HS-27A (cell line): ENCODE measurements at regions not wholly inside any gene's neighbourhood (a gene's known extent, or its start where the extent isn't known, plus 50 kb on each side); places are given as distances from the start of the nearest gene placed in this dataset.
"Not testable (repeated sequence)": the region's sequence is repeated elsewhere in the genome, so short reads cannot be mapped to it uniquely, and the experiment has no call there.

Source experiments
- DNase-seq: peaks from one replicate; pipeline ENCODE4 v3.0.0-alpha.2; 2012; ENCODE audit warnings: low read depth, missing footprints

- not testable (repeated sequence) for DNase-seq
Observed at GRCh38 chr7:65621580-65622201, 248.0 kb downstream of the ZNF92 start.

- not testable (repeated sequence) for DNase-seq
Observed at GRCh38 chr7:65631236-65631635, 241.6 kb upstream of the VKORC1L1 start.

GRCh38 chr7:65633587-65634404, 239.1 kb upstream of the VKORC1L1 start:
- not testable (repeated sequence) for DNase-seq

GRCh38 chr7:65638918-65639317, 234.0 kb upstream of the VKORC1L1 start:
- not testable (repeated sequence) for DNase-seq

DNA sequence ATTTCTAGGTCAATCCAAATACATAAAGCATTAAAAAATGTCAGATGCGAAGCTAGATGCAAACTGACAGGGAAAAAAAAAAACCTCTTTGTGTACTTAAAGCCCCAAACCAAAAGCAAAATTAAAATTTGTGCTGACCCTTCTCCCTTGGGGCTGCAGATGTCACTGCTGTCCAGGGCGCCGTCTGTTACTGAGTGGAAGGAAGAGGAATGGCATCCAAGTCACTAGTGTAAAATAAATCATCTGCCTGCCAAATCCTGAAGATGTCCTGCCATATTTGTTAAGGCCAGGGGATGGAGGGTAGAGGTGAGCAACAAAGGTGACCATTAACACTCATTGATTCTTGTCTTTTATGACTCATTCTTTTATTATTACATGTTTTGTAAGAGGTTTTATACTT, 233.2 kb upstream of the VKORC1L1 start:
- DNase-seq: not testable (repeated sequence)

DNA sequence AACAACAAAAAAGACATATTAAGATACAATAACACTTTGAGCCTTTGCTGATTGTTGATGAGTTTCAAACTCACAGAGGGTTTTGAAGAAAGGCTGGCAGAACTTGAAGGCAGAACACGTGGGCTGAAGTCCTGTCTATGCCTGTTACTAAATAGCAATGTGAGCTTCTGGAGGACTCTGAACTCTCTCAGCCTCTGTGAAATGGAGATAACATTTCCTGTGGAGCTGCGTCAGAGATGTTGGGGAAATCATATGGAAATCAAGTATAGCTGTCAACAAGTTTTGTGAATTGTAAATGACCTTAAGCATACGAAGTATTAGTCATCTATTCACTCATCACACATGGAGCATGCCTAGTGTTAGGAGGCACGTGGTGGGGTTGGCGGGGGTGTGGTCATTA, 229.4 kb upstream of the VKORC1L1 start:
- not testable (repeated sequence) for DNase-seq

- not testable (repeated sequence) for DNase-seq
Observed at GRCh38 chr7:65647153-65647964, 225.5 kb upstream of the VKORC1L1 start.

DNA sequence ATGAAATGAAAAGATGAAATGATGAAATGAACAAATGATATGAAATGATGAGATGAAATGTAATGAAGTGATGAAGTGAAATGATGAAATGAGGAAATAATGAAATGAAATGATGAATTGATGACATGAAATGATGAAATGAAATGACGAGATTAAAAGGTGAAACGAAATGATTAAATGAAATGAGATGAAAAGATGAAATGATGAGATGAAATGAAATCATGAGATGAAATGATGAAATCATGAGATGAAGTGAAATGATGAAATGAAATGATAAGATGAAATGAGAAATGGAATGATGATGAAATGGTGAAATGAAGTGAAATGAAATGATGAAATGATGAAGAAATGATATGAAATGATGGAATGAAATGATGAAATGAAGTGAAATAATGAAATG, 221.7 kb upstream of the VKORC1L1 start:
- DNase-seq: not testable (repeated sequence)

GRCh38 chr7:65651826-65652592, 220.9 kb upstream of the VKORC1L1 start:
- DNase-seq: not testable (repeated sequence)

DNA sequence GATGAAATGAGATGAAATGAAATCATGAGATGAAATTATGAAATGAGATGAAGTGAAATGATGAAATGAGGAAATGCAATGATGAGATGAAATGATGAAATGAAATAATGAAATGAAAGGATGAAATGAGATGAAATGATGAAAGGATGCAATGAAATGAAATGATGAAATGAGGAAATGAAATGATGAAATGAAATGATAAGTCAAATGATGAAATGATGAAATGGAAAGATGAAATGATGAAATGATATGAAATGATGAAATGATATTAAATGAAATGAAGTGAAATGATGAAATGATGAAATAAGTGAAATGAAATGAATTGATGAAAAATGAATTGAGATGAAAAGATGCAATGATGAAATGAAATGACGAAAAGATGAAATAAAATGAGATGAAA, 220.2 kb upstream of the VKORC1L1 start:
- DNase-seq: not testable (repeated sequence)

GRCh38 chr7:65656494-65657188, 216.2 kb upstream of the VKORC1L1 start:
- not testable (repeated sequence) for DNase-seq

DNA sequence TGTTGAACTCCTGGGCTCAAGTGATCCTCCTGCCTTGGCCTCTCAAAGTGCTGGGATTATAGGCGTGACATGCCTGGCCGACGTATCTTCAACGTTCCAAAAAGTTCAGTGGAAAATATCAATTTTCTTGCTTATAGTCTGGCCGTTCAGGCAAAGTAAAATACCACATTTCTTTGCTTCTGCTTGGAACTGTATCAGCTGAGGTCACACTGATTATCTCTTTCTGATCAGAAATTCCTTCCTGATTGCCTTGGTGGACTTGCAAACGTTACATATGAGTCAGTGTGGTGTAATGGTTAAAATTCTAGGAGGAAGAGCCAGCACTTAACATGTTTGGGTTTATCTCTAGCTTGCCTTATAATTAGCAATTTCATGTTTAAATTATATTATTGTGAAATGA, 189.5 kb upstream of the VKORC1L1 start:
- not testable (repeated sequence) for DNase-seq

DNA sequence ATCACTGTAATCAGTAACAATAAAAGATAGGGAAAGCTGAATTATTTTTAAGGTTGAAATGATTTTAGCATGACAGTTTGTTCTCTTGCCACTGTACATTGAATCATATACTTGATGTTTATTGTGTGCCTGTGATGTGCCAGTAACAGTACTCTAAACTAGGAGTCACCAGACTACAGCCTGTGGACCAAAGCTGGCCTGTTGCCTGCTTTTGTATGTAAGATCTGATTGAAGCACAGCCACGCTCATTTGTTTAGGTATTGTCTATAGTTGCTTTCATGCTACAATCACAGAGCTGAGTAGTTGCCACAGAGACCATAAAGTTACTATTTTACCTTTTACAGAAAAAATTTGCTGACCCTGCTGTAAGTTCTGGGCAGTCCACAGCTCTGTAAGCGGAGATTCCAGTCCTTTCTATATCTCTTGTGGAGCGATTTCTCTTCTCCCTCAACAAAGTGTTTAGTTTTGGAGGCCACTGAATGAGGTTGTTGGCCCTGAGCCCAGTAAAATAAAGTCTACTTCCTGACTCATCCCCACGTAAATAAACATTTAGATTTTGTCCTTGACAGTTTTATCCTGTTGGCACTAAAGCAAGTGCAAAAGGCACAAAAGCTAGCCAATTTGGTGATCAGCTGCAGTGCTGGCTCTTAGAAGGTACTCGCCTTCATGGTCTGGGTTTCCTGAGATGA, 173.7 kb upstream of the VKORC1L1 start:
- DNase-seq: not testable (repeated sequence)

- not testable (repeated sequence) for DNase-seq
Observed at GRCh38 chr7:65699715-65700356, 173.0 kb upstream of the VKORC1L1 start.

GRCh38 chr7:65719123-65719798, 153.6 kb upstream of the VKORC1L1 start:
- not testable (repeated sequence) for DNase-seq

DNA sequence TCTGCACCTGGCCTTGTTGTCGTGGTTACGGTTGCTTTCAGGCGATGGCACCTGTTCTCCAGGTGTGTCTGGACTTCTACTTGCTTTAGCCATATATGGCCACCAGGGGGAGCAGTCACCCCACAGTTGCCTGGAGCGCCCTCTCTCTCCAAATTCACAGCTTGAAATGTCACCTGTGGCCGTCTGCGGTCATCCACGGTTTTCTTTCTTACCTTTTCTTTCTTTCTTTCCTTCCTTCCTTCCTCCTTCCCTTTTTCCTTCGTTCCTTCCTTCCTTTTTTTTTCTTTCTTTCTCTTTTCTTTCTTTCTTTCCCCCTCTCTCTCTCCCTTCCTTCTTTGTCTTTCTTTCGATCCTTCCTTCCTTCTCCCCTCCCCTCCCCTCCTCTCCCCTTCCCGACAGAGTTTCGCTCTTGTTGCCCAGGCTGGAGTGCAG, 150.5 kb upstream of the VKORC1L1 start:
- no peak for DNase-seq

DNA sequence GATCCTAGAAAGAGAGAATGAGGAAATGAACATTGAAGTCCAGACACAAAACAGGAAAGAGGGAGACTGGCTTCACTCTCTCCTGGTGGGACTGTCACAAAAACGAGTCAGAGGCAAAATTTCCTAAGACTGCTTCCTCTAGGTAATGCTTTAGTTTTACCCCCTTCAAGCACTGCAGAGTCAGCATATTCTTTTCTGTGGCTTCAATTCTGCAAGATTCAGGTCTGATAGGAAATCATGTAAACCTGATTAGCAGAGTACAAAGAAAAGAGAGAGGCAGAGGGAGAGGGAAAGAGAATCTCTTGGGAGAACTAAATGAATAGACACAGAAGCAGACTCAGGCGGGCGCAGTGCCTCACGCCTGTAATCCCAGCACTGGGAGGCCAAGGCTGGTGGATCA, 145.7 kb upstream of the VKORC1L1 start:
- not testable (repeated sequence) for DNase-seq

DNA sequence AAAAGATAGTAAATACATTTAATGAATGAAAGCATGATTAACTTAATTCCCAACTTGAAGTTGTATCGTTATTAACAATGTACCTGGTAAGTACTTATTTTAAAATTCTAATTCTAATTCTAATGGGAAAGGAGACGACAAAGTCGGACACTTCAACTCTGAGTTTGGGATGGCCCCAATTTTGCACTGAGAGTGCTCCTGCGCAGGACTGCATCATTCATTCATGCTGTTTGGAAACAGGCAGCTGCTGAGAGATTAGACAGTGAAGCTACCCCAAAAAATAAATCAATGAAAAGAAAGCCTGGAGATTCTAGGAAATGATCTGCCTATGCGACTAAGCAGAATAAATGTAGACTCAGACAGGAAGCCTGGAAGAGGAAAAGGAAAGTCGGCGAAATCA, 141.7 kb upstream of the VKORC1L1 start:
- no peak for DNase-seq

GRCh38 chr7:65731562-65732035, 141.3 kb upstream of the VKORC1L1 start:
- DNase-seq: no peak
